ENCODE measurements at regions not wholly inside any gene's neighbourhood (a gene's known extent, or its start where the extent isn't known, plus 50 kb on each side); places are given as distances from the start of the nearest gene placed in this dataset.

DNA sequence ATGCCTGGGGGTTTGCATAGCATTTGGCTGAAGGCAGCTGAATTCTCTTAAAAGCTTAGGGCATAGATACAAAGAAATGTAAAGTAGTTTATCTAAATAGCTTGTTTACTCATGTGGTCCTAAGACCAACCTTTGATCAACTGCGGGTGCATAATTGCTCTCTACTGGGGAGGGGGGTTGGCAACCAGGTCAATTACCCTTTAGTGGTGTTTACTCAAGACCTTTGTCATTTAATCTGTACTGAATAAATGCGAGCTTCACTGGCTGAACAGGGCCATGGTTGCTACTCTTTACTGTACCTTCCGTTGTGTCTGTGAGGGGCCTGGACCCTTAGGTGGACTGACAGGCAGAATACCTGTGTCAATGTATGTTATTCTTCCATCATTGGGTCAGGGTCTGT lies 102.7 kb upstream of the FAM9C start:
- TF ChIP-seq, protein P1, sequence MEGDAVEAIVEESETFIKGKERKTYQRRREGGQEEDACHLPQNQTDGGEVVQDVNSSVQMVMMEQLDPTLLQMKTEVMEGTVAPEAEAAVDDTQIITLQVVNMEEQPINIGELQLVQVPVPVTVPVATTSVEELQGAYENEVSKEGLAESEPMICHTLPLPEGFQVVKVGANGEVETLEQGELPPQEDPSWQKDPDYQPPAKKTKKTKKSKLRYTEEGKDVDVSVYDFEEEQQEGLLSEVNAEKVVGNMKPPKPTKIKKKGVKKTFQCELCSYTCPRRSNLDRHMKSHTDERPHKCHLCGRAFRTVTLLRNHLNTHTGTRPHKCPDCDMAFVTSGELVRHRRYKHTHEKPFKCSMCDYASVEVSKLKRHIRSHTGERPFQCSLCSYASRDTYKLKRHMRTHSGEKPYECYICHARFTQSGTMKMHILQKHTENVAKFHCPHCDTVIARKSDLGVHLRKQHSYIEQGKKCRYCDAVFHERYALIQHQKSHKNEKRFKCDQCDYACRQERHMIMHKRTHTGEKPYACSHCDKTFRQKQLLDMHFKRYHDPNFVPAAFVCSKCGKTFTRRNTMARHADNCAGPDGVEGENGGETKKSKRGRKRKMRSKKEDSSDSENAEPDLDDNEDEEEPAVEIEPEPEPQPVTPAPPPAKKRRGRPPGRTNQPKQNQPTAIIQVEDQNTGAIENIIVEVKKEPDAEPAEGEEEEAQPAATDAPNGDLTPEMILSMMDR (IDR thresholded peaks at IDR 0.05): no peak
- TF ChIP-seq POLR2A (IDR thresholded peaks at IDR 0.05): no peak
